ENCODE measurements at regions not wholly inside any gene's neighbourhood (a gene's known extent, or its start where the extent isn't known, plus 50 kb on each side); places are given as distances from the start of the nearest gene placed in this dataset.

- H3K4me3 ChIP-seq (ENCODE audit: low read depth, poor library complexity, severe bottlenecking), result no peak overlapping the region
- intact Hi-C loops (cut with DNase I; ENCODE audit: low total_unique reads), result no loop called here
- DNase-seq (ENCODE audit: low spot score in 2 of 2), result peak in 1 of 2 donors; percentile 77
- no peak for TF ChIP-seq CTCF (IDR thresholded peaks at IDR 0.05)
- no peak for TF ChIP-seq POLR2A (IDR thresholded peaks at IDR 0.05)
- WGBS, 2 donors, result 83 to 87% methylated on average over 9 of the region's 9 CpGs
Measured at GRCh38 chr14:101004176-101004575, 100.7 kb upstream of the RTL1 start.

- intact Hi-C loops (cut with DNase I; ENCODE audit: low total_unique reads), result no loop called here
- TF ChIP-seq CTCF (IDR thresholded peaks at IDR 0.05) (no peak), POLR2A (IDR thresholded peaks at IDR 0.05) (no peak)
- 53 to 56% methylated on average over 10 of the region's 10 CpGs for WGBS, 2 donors
- peak in 1 of 2 donors; percentile 59 for DNase-seq (ENCODE audit: low spot score in 2 of 2)
- H3K4me3 ChIP-seq (ENCODE audit: low read depth, poor library complexity, severe bottlenecking), result no peak overlapping the region
Measured at GRCh38 chr14:101004954-101005353, 101.4 kb upstream of the RTL1 start.

DNA sequence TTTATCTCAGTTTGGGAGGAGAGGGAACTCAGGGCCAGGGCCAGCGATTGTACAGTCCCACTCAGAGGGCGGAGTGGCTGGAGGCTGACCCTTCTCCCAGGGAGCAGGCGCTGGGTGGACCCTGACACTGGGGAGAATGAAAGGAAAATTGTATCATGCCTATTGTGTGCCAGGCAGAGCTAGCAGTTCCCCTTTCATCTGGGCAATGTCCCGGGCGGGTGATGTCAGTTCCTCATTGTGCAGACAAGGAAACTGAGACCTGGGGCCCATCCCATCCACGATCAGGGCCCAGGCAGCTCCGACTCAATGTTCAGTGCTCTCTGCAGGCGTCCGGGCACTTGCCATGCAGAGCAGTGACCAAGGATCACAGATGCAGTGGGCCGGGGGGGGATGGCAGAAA lies 101.9 kb upstream of the RTL1 start:
- peak; percentile 31 to 85 for DNase-seq (ENCODE audit: low spot score in 2 of 2)
- H3K4me3 ChIP-seq (ENCODE audit: low read depth, poor library complexity, severe bottlenecking), result no peak overlapping the region
- intact Hi-C loops (cut with DNase I; ENCODE audit: low total_unique reads), result no loop called here
- 80 to 83% methylated on average over 10 of the region's 10 CpGs for WGBS, 2 donors
- TF ChIP-seq POLR2A (IDR thresholded peaks at IDR 0.05), result no peak
- TF ChIP-seq CTCF (IDR thresholded peaks at IDR 0.05), result no peak

DNA sequence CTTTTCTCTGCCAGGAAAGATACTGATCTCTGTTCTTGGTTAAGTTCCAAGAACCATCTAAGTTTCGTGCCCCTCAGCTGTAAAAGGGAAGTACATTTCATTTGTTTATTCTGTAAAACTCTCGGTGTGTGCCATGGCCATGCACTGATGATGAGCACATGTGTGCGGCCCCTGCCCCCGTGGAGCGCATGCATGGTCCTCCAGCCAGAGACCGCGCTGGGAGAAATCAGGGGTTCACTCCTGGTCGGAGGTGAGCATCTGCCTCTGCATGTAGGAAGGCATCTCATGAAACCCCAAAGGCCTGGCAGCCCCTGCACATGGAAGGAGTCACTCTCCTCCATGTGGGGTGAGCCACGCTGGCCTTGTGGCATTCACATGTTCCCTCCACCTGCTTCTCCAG lies 102.5 kb upstream of the RTL1 start:
- H3K4me3 ChIP-seq (ENCODE audit: low read depth, poor library complexity, severe bottlenecking), result no peak overlapping the region
- TF ChIP-seq CTCF (IDR thresholded peaks at IDR 0.05) (no peak), POLR2A (IDR thresholded peaks at IDR 0.05) (no peak)
- 62 to 63% methylated on average over 9 of the region's 9 CpGs for WGBS, 2 donors
- peak in 1 of 2 donors; percentile 66 for DNase-seq (ENCODE audit: low spot score in 2 of 2)
- intact Hi-C loops (cut with DNase I; ENCODE audit: low total_unique reads), result no loop called here

DNA sequence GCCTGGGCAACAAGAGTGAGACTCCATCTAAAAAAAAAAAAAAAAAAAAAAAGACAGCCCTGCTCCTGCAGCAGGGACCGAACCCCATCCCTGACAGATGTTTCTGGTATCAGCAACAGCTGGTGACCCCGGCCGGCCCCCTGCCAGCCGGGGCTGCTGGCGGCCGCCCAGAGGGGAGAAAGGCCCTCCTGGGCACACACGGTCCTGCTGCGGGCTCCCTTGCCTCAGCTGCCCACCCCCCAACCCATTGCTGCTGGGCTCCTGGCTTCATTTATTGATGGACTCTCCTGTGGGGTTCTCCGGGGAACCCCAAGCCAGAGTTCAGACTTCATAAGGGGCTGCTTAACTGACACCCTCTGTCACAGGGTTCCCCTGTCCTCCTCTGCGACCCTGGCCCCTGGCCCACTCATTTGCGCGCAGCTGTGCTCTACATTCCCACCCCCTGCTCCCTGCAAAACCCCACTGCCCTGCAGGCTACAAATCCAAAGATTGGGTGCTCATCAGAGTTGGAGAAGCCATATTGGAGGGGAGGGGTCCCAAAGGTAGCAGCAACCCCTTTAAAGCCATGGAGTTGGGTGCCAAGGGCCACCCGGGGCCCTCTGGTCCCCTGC lies 103.6 kb upstream of the RTL1 start:
- TF ChIP-seq POLR2A (IDR thresholded peaks at IDR 0.05), result no peak
- TF ChIP-seq CTCF (IDR thresholded peaks at IDR 0.05), result no peak
- H3K4me3 ChIP-seq (ENCODE audit: low read depth, poor library complexity, severe bottlenecking), result no peak overlapping the region
- DNase-seq (ENCODE audit: low spot score in 2 of 2), result peak in 1 of 2 donors; percentile 52
- 78 to 80% methylated on average over 13 of the region's 13 CpGs for WGBS, 2 donors
- intact Hi-C loops (cut with DNase I; ENCODE audit: low total_unique reads), result no loop called here

DNA sequence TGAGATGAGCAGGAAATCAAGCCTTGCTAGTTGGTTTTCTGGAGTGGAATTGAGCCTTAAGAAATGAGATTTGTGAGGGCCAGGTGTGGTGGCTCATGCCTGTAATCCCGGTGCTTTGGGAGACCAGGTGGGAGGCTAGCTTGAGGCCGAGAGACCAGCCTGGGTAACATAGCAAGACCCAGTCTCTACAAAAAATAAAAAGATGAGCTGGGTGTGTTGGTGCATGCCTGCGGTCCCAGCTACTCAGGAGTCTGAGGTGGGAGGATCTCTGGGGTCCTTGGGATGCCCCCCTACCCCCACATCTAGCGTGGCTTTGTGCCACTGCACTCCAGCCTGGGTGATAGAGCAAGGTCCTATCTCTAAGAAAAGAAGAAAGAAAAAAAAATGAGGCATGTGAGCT lies 104.2 kb upstream of the RTL1 start:
- no peak for TF ChIP-seq CTCF (IDR thresholded peaks at IDR 0.05)
- no peak for TF ChIP-seq POLR2A (IDR thresholded peaks at IDR 0.05)
- WGBS, 2 donors, result 81 to 86% methylated on average over 4 of the region's 4 CpGs
- no peak for DNase-seq (ENCODE audit: low spot score in 2 of 2)
- intact Hi-C loops (cut with DNase I; ENCODE audit: low total_unique reads), result no loop called here
- no peak overlapping the region for H3K4me3 ChIP-seq (ENCODE audit: low read depth, poor library complexity, severe bottlenecking)
